Lower leg skin (tissue), 3 donors: ENCODE measurements at regions not wholly inside any gene's neighbourhood (a gene's known extent, or its start where the extent isn't known, plus 50 kb on each side); places are given as distances from the start of the nearest gene placed in this dataset.

Experiments used
- CTCF ChIP-seq, 3 donors: fragments of 450-650 bp; IDR thresholded peaks; one replicate each; pipeline ENCODE4 v1.5.1; 2016; ENCODE audit warnings: antibody characterized with exemption in 3 of 3, mild to moderate bottlenecking in 3 of 3, moderate library complexity in 2 of 3
- POLR2A ChIP-seq, 2 donors: fragments of 450-650 bp; IDR thresholded peaks; one replicate each; pipeline ENCODE4 v1.6.1; 2016 to 2017; ENCODE audit warnings: antibody characterized with exemption in 2 of 2, mild to moderate bottlenecking in 1 of 2, moderate library complexity in 1 of 2

DNA sequence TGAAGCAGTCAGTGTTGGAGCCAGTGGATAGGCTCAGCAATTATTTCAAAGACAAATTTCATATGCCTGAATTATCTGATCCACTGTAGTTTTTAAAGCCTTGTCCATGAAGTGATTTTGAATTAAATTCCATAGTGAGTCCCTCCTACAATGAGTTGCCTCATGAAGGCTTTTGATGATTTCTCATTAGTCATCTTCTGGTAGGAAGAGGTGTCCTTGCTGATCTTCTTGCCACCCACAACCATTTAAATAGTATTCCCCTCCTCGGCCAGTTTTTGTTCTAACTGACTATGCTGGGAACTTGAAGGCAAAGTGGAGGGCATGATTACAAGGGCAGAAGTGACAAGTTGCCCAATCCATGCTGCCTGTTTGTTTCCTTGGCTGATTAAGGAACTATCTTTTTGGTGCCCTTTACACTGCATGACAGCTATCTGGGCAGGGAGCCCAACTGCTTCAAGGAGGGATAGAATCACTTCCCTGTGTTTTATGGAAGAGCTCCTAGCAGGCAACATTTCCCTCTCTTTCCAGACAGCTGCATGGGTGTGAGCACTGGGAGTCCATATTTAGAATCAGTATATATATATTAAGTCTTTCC, 617.5 kb downstream of the ZPLD1 start:
- TF ChIP-seq CTCF (IDR thresholded peaks at IDR 0.05) (no peak), POLR2A (IDR thresholded peaks at IDR 0.05) (no peak)
